GM20000 (cell line): ENCODE measurements at regions not wholly inside any gene's neighbourhood (a gene's known extent, or its start where the extent isn't known, plus 50 kb on each side); places are given as distances from the start of the nearest gene placed in this dataset.

ENCODE experiments used
- DNase-seq: peaks from one replicate; pipeline ENCODE4 v3.0.0; 2012; ENCODE audit warnings: low spot score
- CTCF ChIP-seq: IDR thresholded peaks from 2 replicates; pipeline ENCODE4 v1.5.1; 2012; ENCODE audit warnings: mild to moderate bottlenecking, control low read depth; ENCODE audit errors: extremely low read depth, missing control alignments

- no peak for TF ChIP-seq CTCF
Measured at GRCh38 chr13:79806821-79807220, 325.9 kb downstream of the NDFIP2 start.

DNA sequence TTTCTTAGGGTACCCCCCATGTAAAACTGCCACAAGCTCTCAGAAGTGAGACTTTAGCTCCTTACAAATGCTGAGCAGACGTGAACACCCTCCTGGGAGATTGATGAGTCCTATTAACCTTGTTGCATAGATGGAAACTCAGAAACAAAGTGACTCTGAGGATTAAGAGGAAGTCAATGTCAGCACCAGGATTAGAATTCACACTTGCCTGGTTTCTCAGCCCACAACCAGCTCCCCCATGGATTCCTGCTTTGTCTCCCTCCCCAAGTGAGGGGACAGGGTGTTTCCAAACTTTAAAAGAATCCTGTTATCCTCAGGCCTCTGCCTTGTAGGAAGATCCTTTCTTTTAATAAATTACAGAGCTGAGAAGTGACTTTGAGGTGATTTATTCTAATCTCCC, 324.4 kb downstream of the NDFIP2 start:
- TF ChIP-seq CTCF, result no peak
- DNase-seq, result no peak

More at GRCh38 chr13:79806821-79807220, 325.9 kb downstream of the NDFIP2 start:
- DNase-seq, result no peak

GRCh38 chr13:79803989-79804388, 323.0 kb downstream of the NDFIP2 start:
- no peak for TF ChIP-seq CTCF
- DNase-seq, result no peak

- no peak for DNase-seq
- TF ChIP-seq CTCF, result no peak
Measured at GRCh38 chr13:79803296-79803695, 322.3 kb downstream of the NDFIP2 start.

- DNase-seq, result no peak
- TF ChIP-seq CTCF, result no peak
Measured at GRCh38 chr13:79802389-79803085, 321.6 kb downstream of the NDFIP2 start.

DNA sequence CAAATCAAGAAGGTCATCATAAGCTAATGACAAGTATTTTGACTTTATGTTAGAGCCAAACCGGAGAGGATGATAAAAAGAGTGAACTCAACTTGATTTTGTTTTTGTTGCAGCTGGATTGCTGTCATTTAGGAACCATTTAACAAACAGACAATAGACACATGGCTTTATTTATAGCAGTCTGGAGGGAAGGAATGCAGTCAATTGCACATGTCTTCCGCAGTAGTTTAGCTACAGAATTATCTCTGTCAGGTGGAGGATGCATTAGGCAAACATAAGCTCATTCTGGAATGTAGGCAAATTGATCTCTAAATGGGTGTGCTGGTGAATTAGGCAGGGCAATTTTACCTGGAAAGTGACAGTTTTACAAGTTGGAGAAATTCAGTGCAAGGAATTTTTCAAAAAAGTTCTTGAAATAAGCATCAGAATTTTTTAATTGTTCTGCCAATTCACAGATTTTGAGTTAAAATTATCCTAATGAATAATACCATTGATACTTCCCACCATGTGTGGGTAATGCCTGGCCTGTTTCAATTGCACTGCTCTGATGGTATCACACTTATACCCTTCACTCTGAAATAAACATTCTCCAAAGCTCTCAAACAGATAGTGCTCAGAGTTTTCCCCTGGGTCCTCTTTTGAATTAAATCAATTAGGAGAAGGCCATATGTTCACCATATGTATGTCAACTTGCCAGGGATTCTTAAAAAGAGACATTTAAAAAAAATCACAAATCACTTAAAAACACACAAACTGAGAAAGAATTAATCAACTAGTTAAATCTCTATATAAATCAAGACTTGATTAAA, 318.3 kb downstream of the NDFIP2 start:
- TF ChIP-seq CTCF, result no peak
- no peak for DNase-seq

DNA sequence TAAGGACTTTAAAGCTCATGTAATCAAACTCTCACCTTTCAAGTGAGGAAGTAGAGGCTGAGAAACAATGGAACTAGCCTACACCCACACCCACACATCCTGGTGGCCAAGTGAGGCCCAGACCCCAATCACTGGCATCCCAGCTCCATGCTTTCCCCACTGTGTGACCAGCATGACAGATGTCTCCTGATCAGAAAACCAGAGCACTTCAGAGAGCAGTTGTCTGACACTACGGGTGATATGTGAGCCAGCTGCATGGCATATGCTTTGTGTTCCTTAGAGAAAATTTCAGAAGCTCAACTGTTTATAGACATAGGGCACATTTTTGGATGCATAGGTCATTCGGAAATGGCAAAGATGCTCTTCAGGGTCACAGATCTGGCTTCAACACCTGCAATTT, 315.2 kb downstream of the NDFIP2 start:
- no peak for TF ChIP-seq CTCF
- DNase-seq, result no peak
